Stimulated activated CD4-positive, alpha-beta T cell treated with anti-CD3 and anti-CD28 coated beads, Interleukin-15, amount 100 ng/mL, for 1 hour (primary cell): ENCODE measurements at regions not wholly inside any gene's neighbourhood (a gene's known extent, or its start where the extent isn't known, plus 50 kb on each side); places are given as distances from the start of the nearest gene placed in this dataset.
"Not testable (repeated sequence)": the region's sequence is repeated elsewhere in the genome, so short reads cannot be mapped to it uniquely, and the experiment has no call there.

Experiments
- DNase-seq, 2 donors: peaks; one replicate each; pipeline ENCODE4 v3.0.0-alpha.2; 2020; ENCODE audit warnings: low read depth in 1 of 2, low spot score in 1 of 2

DNA sequence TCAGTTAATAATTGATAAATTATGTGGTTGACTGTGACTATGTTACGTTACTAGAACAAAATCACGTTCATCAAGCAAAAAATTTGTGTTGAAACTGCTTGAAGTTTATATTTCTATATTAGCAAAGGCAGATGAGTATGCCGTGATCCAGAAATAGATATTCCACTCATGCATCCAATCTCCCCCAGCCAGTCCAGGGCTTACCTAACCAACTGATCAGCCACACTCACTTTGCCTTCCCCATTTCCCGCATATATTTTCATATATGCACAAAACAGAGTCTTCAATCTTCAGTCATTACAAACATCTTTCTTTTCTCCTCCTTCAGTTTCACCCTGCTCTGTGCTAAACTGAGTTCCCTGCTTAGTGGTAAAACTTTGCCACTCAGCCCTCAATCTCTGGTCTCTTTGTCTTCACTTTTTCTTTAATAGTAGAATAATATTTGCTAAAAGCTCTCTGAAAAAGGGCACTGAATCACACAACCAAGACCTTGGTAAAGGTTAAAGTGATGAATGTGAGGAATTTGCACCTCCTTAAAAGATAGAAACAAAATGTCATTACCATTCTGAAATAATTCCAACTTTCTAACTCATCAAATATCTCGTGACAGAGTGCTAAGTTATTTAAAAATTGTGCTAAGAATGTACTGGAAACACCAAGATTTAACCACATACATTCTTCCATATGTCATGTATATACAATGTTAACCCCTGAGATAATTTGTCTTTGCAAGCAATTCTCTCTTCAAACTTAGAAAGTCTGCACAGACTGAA, 893.2 kb upstream of the CRIM1 start:
- DNase-seq = no peak

DNA sequence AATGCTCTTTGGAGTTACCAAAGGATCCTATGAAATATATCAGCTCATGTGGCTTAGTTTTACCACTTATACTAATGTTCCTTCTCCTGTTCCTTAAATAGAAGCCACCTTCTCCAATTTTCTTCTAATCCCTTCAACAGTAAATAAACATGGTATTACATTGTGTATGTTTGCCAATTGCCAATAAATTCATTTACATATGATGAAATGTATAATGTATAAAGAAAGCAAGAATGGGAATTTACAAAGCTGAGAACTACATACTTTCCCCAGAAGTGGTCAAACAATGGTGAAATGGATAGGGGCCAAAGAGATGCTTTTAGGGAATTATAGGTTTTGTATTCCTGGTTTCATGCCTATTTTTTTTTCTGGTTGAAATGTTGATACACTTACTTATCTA, 894.2 kb upstream of the CRIM1 start:
- no peak for DNase-seq

DNA sequence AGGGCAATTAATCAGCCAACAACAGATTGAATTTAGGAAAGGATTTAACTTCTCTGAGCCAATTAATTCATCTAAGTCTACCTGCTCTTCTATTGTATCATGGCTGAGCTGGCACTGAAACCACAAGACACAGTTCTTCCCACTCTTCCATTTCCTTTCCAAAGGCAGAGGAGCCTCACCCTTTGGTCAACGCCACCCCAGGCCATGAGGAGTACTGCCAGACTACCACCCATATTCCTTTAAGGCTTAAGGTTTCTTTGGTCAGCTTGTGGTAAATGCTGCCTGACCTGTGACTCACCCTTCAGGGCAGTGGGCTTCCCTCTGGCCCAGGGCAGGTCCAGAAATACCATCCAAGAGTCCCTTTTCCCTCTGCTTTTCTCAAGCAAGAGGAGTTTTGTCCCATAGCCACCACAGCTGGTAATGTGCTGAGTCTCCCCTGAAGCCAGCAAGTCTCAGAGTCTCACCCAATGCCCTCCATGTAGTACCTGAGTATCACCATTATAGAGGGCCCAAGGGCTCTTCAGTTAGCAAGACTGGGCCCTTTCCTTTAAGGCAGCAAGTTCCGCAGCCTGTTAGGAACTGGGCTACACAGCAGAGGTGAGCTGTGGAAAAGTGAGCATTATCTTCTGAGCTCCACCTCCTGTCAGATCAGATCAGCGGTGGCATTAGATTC, 900.5 kb upstream of the CRIM1 start:
- no peak for DNase-seq

DNA sequence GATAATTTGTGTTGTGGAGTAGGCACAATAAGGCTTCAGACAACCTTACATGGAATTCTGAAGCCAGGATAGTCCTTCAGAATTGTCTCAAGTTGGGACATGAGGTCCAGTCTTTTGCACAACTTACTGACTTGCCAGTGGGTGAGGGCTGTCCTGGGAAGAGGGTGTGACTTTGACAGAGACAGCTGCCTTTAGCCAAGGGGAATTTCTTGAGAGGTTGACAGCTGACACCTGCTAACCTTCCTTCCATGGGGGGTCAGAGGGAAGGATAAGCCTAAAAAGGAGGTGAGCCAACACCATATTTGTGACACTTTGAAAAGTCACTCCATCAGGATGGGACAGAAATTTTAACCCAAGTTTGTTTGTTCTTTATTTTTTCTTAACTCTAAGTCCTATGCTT, 907.8 kb upstream of the CRIM1 start:
- no peak for DNase-seq

DNA sequence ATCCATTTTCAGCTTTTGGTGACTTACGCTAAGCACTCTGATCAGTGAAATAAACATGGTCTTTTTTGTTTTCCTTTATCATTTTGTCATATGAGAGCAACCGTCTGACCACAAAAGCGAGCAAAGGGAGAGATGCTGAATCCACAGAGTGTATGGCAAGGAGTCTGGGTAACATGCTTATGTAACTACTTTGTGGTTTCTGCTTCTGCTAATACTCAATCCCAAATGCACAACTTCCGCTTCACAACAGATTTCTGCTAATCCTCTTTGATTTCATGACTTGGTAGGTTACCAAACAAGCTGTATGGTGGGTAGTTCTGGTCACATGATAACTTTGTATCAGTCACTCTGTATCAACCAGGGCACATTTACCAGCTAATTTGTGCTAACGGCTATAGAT, 908.4 kb upstream of the CRIM1 start:
- no peak for DNase-seq

DNA sequence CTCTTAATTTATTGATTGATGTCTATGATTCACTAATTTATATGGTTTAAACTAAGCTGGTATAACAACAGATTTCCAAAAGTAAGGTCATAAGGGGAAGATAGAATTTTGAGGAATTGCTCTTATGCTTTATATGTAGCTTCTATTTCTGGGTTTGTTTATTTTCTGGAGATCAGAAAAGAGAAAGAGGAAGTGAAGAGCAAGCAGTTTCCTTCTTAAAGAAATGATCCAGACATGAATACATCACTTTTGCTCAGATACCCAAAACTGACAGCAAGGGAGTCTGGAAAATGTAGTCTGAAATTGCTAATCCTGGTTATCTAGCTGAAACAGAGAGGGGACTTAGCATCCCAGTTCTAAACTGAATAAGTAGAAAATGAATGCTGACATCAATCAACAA, 912.5 kb upstream of the CRIM1 start:
- no peak for DNase-seq

DNA sequence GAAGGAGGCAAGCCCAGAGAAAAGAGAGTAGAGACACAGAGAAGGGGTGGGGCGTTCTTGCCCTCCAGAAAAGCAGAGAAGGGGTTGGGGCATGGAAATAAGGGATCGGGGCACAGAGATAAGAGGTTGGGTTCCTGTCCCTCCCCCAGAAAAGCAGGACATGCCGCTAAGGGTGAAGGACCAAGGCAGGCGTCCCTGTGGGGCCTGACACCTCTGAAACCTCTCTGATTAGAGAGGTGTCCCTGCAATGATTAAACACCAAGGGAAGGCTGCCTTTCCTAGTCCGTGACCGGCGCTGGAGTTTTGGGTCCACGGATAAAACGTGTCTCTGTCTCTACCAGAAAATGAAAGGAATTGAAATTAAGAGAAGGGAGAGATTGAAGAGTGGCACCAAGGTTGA, 914.0 kb upstream of the CRIM1 start:
- not testable (repeated sequence) for DNase-seq

DNA sequence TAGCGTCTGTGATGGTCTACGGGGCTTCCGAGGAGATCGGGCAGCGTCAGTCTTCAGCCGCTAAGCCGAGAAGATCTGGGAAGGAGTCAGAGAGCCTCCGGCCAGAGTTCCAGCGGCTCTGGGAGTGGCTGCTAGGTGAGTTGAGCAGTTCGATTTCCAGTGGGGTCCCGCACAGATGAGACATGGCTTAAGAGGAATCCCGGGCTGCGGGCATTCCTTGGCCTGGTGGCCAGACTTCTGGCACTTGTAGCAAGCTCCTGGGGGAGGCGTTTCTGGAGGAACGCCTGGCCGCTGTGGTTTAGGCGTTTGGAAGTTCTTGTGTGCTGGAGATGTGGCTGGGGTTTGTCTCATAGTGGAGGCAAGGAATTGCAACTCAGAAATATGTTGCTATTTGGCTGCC, 915.3 kb upstream of the CRIM1 start:
- DNase-seq = not testable (repeated sequence)

DNA sequence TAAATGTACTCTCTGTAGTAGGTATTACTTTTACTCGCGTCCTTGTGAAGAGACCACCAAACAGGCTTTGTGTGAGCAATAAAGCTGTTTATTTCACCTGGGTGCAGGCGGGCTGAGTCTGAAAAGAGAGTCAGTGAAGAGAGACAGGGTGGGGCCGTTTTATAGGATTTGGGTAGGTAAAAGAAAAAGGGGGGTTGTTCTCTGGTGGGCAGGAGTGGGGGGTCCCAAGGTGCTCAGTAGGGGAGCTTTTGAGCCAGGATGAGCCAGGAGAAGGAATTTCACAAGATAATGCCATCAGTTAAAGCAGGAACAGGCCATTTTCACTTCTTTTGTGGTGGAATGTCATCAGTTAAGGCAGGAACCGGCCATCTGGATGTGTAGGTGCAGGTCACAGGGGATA, 918.7 kb upstream of the CRIM1 start:
- DNase-seq = not testable (repeated sequence)

DNA sequence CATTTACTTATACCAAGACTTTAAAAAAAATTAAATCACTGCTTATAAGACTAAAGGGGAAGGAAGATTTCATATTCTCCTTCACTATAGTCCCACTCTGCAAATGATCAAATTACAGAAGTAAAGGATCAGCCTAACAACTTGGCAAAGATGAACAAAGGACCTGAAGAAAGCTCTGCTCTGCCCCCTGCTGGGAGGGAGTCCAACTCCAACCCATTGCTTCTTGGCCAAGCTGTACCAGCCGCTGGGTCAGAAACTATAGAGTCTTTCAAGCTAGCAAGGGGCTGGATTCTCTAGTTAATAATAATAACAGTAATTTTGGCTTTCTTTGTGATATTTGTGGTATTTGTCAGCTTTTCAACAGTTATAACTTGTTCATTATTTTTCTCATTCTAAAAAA, 927.0 kb upstream of the CRIM1 start:
- no peak for DNase-seq

DNA sequence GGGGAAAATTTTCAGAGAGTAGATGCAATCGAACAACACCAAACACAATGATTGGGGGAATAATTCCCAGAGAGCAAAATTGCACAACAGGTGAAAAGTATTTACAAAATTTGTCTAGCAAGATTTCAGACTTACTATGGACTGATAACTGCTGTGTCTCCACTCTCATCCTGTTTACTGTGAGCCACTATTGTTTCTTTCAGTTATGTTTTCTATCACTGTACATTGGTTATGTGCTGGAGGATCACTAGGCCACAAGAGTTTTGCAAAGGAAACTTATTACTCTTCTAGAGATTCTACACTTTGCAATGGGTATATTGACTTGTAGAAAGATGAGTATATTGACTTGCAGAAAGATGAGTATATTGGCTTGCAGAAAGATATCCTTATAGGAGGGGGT, 934.1 kb upstream of the CRIM1 start:
- no peak for DNase-seq

DNA sequence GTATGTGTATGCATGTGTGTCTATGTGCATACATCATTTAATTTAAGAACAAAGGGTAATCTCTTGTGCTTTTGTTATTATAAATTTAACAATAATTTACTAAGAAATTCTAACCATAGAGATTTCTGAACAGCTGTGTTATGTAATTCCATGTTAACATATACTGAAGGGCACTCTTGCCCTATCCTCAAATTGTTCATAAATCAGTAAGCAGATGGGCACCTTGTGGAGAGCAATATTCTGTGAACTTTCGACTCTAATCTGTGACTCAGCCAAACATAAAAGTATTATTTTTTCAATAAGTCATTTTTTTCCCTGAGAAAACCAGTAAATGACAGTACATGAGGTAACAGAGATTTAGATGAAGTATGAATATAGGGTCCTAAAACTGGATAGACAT, 938.3 kb upstream of the CRIM1 start:
- DNase-seq = no peak

DNA sequence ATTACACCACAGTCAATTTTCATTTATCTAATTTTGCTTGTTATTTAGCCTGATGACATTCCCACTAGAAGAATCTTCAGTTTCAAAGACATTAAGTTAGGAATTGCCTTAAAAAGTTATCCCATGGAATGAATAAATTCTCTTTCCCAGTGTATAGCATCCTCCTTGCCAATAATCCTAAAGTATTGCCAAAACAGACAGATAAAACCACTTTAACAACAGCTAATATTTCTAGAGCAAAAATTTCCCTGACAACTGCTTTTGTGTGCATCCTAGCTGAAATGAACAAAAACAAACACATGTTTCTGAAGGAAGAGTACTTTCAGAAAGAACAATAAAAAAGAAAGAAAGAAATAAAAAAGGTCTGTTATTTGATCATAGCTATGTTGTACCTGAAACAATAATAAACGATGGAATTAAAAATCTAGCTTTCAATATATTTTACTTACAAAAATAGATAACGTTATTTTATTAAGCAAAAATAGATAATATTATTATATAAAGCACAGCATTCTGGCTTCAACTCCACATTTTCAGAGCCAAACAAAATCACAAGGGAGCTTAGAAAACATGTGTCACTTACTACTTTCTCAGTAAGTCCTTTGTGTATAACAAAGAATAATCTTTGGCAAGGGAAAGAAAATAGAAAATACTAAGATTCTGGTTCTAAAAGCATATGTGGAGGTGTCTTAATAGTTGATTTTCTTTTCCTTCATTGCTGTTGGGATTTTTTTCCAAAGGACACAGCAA, 939.0 kb upstream of the CRIM1 start:
- no peak for DNase-seq

DNA sequence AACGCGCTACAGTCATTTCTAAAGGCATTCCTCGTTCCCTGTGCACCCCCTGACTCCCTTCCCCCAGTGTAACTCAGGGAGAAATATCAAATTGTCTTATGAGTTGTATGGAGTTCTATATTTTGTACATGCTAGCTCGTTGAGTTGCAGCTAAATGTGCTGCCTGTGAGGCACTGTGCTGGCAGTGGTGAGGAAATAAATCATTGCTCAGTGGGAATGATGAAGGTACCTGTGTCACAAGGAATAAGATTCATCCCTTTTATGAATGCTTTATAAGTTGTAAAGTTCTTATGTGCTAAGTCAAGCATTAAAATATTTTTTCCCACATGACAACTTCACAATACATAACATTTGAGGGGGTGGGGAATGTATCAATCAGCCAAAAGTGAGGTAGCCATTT, 939.6 kb upstream of the CRIM1 start:
- DNase-seq = no peak

DNA sequence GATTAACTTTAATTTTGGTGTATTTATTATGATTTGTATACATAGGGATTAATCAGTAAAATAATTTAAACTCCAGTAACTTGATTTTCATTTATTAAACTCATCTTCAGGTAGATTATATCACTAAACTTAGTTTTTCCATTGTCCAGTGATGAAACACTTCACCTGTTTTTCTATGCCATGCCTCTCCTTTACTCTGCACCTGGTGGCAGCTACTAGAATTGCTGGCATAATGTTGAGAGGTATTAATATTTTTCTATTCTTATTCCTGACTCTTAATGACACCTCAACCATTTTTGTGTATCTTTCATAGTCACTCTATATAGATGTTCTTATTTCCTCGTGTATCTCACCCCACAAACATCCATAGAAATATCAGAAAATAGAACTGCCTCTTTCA, 940.3 kb upstream of the CRIM1 start:
- no peak for DNase-seq

DNA sequence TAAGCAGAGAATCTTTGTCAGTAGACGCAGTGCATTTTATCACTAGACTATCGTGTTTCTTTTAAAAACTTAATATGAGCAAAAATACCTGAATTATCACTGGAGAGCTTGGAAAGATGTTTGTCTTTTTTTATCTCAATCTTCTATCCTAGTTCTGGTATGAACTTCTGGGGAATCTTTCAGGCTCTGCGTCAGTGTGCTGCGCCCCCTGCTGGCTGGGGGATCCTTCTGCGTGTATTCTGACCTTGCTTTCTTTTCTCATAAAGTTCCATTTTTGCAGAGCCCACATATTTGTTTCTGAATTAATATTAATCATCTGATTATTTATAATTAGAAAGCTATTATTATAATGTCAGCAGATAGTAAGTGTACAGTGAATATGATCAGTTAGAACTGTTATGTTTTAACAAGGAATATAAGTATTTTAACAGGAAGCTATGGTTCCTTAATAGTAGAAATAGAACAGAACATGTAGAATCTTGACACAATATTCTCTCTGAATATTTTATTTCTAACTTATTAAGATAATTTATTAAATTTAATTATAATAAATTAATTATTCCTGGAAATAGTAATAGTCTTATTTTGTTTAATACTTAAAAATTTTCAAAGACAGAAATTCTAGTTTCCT, 945.0 kb upstream of the CRIM1 start:
- peak in 1 of 2 donors; percentile 20 for DNase-seq

DNA sequence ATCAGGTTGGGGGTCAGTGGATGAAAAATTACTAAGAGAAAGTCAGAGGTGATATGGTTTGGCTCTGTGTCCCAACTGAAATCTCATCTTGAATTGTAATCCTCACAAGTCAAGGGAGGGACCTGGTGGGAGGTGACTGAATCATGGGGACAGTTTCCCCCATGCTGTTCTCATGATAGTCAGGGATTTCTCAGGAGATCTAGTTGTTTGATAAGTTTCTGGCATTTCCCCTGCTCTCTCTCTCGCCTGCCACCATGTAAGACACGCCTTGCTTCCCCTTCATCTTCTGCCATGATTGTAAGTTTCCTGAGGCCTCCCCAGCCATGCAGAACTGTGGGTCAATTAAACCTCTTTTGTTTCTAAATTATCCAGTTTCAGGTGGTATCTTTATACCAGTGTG, 945.8 kb upstream of the CRIM1 start:
- DNase-seq = no peak

DNA sequence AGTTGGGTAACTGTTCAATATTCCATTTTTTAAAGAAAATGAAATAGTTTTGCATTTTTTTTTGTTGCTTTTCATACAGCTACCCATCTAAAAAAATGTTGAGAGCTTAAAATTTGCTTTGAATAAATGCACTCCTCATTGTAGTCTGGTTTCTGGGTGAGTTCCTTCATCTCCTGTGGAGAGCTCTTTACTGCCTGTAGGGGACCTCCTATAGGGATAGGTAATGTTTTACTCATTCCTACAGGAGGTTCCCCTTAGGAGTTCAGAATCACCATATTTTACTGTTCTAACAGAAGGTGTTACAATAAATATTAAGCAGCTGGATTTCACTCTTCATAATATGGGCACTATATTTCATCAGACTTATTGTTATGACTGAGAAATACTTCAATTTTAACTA, 947.3 kb upstream of the CRIM1 start:
- DNase-seq = no peak

DNA sequence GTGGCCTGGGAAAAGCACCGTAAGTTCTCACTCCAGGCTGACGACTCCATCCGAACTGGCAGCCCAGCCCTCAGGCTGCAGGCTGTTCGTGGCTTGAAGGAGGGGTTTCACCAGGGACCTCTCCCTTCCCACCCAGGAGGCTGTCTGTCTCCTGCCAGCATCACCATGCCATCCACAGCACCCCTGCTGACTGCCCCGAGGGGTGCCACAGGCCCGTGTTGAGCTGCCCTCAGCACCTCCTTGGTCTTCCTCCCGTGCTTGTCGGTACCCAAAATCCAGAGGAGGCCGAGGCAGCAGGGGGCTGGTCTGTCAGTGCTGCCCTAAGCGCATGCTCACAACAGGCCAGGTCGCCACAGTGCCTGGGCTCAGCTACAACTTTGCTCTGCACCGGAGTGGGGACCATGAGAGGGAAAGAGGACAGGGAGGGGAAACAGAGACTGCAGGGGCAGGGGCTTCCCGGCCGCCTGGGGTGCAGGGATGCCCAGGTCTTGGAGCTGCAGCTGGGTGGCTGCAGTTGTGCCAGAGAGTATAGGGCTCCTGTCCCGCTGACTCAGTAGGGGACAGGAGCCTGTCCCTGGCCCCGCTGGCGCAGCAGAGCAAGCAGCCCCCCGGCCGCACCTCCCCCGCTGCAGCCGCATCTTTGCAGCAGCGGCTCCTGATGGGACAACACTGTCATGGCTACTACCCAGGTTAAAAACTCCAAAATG, 963.7 kb upstream of the CRIM1 start:
- no peak for DNase-seq

DNA sequence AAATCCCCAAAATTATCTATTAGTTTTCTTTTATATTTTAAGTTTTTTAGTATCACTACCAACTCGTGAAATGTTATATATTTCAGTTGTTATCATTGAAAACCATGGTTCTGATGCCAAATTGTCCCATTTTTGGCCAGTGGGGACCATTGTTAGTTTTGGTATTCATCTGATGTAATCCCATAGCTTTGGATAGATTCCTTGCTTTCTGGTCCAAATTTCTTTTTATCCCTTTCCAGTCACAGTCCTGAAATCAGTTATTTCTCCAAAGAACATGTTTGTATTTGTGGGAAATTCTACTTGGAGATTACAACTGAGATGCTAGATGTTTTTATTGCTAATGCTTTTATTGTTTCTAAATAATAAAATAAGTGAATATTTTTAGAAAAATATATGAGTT, 976.8 kb upstream of the CRIM1 start:
- no peak for DNase-seq

DNA sequence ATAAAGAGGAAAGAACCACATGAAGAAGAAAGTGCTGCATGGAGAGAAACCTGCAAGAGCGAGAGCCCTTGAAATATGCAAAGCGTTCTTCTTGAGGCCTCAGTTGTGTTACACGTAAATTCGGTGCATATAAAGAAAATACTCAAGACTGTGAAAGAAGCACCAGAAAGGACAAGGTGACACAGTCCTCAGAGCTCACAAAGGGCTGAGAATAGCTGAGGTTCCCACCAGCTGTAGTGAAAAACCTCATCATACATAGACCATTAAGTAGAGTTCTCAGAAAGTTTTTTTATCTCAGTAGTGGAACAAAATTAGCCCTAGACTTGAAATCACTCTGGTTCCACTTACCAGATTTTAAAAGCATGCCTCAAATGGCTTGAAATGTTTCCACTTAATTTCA, 980.7 kb upstream of the CRIM1 start:
- DNase-seq = no peak
